GM13977 (cell line): ENCODE measurements at regions not wholly inside any gene's neighbourhood (a gene's known extent, or its start where the extent isn't known, plus 50 kb on each side); places are given as distances from the start of the nearest gene placed in this dataset.

Experiments
- DNase-seq: peaks from one replicate; pipeline ENCODE4 v3.0.0; 2012; ENCODE audit warnings: low spot score
- in situ Hi-C: fragments of 300-500 bp; cut with MboI; formaldehyde crosslinking; loops from one replicate; pipeline ENCODE4 v1.12.0; 2022; ENCODE audit warnings: low sequenced_read_pairs, low pct_unique_long_range_greater_than_20kb, mixed read lengths, inconsistent platforms; ENCODE audit not compliant: unreplicated experiment
- TF ChIP-seq, protein P1 (sequence below): IDR thresholded peaks from 2 replicates; pipeline ENCODE4 v1.5.1; 2012; ENCODE audit warnings: mild to moderate bottlenecking, control low read depth; ENCODE audit not compliant: insufficient read depth; ENCODE audit errors: extremely low read depth, missing control alignments

- TF ChIP-seq, protein P1, sequence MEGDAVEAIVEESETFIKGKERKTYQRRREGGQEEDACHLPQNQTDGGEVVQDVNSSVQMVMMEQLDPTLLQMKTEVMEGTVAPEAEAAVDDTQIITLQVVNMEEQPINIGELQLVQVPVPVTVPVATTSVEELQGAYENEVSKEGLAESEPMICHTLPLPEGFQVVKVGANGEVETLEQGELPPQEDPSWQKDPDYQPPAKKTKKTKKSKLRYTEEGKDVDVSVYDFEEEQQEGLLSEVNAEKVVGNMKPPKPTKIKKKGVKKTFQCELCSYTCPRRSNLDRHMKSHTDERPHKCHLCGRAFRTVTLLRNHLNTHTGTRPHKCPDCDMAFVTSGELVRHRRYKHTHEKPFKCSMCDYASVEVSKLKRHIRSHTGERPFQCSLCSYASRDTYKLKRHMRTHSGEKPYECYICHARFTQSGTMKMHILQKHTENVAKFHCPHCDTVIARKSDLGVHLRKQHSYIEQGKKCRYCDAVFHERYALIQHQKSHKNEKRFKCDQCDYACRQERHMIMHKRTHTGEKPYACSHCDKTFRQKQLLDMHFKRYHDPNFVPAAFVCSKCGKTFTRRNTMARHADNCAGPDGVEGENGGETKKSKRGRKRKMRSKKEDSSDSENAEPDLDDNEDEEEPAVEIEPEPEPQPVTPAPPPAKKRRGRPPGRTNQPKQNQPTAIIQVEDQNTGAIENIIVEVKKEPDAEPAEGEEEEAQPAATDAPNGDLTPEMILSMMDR, result no peak
- in situ Hi-C loops, result no loop called here
- DNase-seq, result no peak
Observed at GRCh38 chr19:29089315-29089870, 123.6 kb downstream of the UQCRFS1 start.

- in situ Hi-C loops, result no loop called here
Observed at GRCh38 chr19:29088761-29089160, 124.2 kb downstream of the UQCRFS1 start.

GRCh38 chr19:29086646-29087045 is 126.3 kb downstream of the UQCRFS1 start:
- in situ Hi-C loops, result no loop called here
- no peak for DNase-seq
- TF ChIP-seq, protein P1, result no peak

More at GRCh38 chr19:29088761-29089160, 124.2 kb downstream of the UQCRFS1 start:
- DNase-seq, result no peak
- TF ChIP-seq, protein P1, result no peak

GRCh38 chr19:29086182-29086581 is 126.8 kb downstream of the UQCRFS1 start:
- TF ChIP-seq, protein P1, result no peak
- in situ Hi-C loops, result no loop called here
- DNase-seq, result no peak

- in situ Hi-C loops, result no loop called here
- TF ChIP-seq, protein P1, result no peak
- no peak for DNase-seq
Observed at GRCh38 chr19:29085630-29086029, 127.3 kb downstream of the UQCRFS1 start.

GRCh38 chr19:29085206-29085605 is 127.7 kb downstream of the UQCRFS1 start:
- in situ Hi-C loops, result no loop called here
- no peak for DNase-seq

More at GRCh38 chr19:29085206-29085605, 127.7 kb downstream of the UQCRFS1 start:
- TF ChIP-seq, protein P1, result no peak
